SK-N-SH (cell line): ENCODE measurements at regions not wholly inside any gene's neighbourhood (a gene's known extent, or its start where the extent isn't known, plus 50 kb on each side); places are given as distances from the start of the nearest gene placed in this dataset.

Experiments used
- CTCF ChIA-PET: fragments of 300-600, 350-600 bp; formaldehyde crosslinking; extraction: SDS; loops from one replicate; lab custom pipeline; 2021; lab: Yijun Ruan, JAX
- POLR2A ChIA-PET: fragments of 350-600 bp; sonication (Branson Sonifier 250); formaldehyde crosslinking; extraction: SDS; loops from one replicate; lab custom pipeline; 2020; ENCODE audit warnings: antibody characterized with exemption, inconsistent platforms; lab: Yijun Ruan, JAX
- DNase-seq: peaks from one replicate; pipeline ENCODE4 v3.0.0; 2012
- H2AFZ ChIP-seq: fragments of 200-600 bp; sonication (generic); 2 replicates; pipeline ENCODE4 v1.8.1; 2016; ENCODE audit warnings: antibody characterized with exemption, mild to moderate bottlenecking, low read depth
- H3F3A ChIP-seq: fragments of 200-600 bp; sonication (generic); replicated peaks from 2 replicates; pipeline ENCODE3; 2016; ENCODE audit warnings: antibody characterized with exemption, mild to moderate bottlenecking; ENCODE audit not compliant: insufficient read depth
- H3K27ac ChIP-seq, 2 experiments: fragments of 200-500 bp in 1 of 2; fragments of 200-600 bp in 1 of 2; sonication (Bioruptor generic) in 1 of 2; sonication (generic), shearing (Covaris generic) in 1 of 2; 2 replicates each; pipeline versions ENCODE4 v1.5.1 to v1.6.1; 2014 to 2016; ENCODE audit warnings: low read depth in 2 of 2, inconsistent platforms in 1 of 2, low read length in 1 of 2, mild to moderate bottlenecking in 1 of 2, mixed read lengths in 1 of 2
- H3K27me3 ChIP-seq: fragments of 200-600 bp; sonication (generic), shearing (Covaris generic); 2 replicates; pipeline ENCODE4 v1.6.1; 2016; ENCODE audit warnings: mixed run types; ENCODE audit not compliant: insufficient read depth
- H3K36me3 ChIP-seq, 2 experiments: fragments of 200-500 bp in 1 of 2; fragments of 200-600 bp in 1 of 2; sonication (Bioruptor generic) in 1 of 2; sonication (generic) in 1 of 2; replicated peaks in 1 of 2; 2 replicates each; pipeline versions ENCODE3 to v1.5.1; 2014 to 2016; ENCODE audit warnings: low read length in 1 of 2, mild to moderate bottlenecking in 1 of 2; ENCODE audit not compliant: insufficient read depth in 2 of 2, control insufficient read depth in 1 of 2
- H3K4me1 ChIP-seq, 2 experiments: fragments of 200-500 bp in 1 of 2; fragments of 200-600 bp in 1 of 2; sonication (Bioruptor generic) in 1 of 2; sonication (generic), shearing (Covaris generic) in 1 of 2; 2 replicates each; pipeline versions ENCODE4 v1.5.1 to v1.6.1; 2014 to 2016; ENCODE audit warnings: low read depth in 1 of 2, low read length in 1 of 2, mixed run types in 1 of 2; ENCODE audit not compliant: insufficient read depth in 2 of 2, control insufficient read depth in 1 of 2
- H3K4me2 ChIP-seq: fragments of 200-600 bp; sonication (generic), shearing (Covaris generic); 2 replicates; pipeline ENCODE4 v1.6.1; 2017; ENCODE audit warnings: mixed run types
- H3K4me3 ChIP-seq, 2 experiments: fragments of 200-500 bp in 1 of 2; fragments of 200-600 bp in 1 of 2; sonication (Bioruptor generic) in 1 of 2; sonication (generic), shearing (Covaris generic) in 1 of 2; 2 replicates each; pipeline versions ENCODE4 v1.5.1 to v1.8.1; 2014 to 2016; ENCODE audit warnings: low read depth in 2 of 2, inconsistent platforms in 1 of 2, low read length in 1 of 2, mild to moderate bottlenecking in 1 of 2, mixed read lengths in 1 of 2, moderate library complexity in 1 of 2
- H3K79me2 ChIP-seq: fragments of 200-600 bp; sonication (generic); 2 replicates; pipeline ENCODE4 v1.8.1; 2017; ENCODE audit warnings: mild to moderate bottlenecking; ENCODE audit not compliant: insufficient read depth
- H3K9ac ChIP-seq: fragments of 200-600 bp; sonication (generic); 2 replicates; pipeline ENCODE4 v1.6.1; 2017; ENCODE audit warnings: mixed run types
- H3K9me2 ChIP-seq: fragments of 200-600 bp; sonication (generic); 2 replicates; pipeline ENCODE4 v1.6.1; 2017; ENCODE audit warnings: mixed run types
- H3K9me3 ChIP-seq: fragments of 200-600 bp; sonication (generic); 2 replicates; pipeline ENCODE4 v1.6.1; 2017; ENCODE audit warnings: mixed run types, mild to moderate bottlenecking, moderate library complexity
- H4K20me1 ChIP-seq: fragments of 200-600 bp; sonication (generic); 2 replicates; pipeline ENCODE4 v1.6.1; 2017; ENCODE audit warnings: mild to moderate bottlenecking, mixed run types; ENCODE audit not compliant: insufficient read depth
- FOSL2 ChIP-seq: IDR thresholded peaks from 2 replicates; pipeline ENCODE4 v1.4.0; 2012; ENCODE audit warnings: low read depth, mild to moderate bottlenecking, moderate library complexity, borderline replicate concordance
- FOXM1 ChIP-seq: IDR thresholded peaks from 2 replicates; pipeline ENCODE4 v1.4.0; 2012; ENCODE audit warnings: low read depth, mild to moderate bottlenecking
- GABPA ChIP-seq: IDR thresholded peaks from 2 replicates; pipeline ENCODE4 v1.4.0; 2012; ENCODE audit warnings: low read depth, mild to moderate bottlenecking
- JUND ChIP-seq: IDR thresholded peaks from 2 replicates; pipeline ENCODE4 v1.4.0; 2012
- MAX ChIP-seq: IDR thresholded peaks from 2 replicates; pipeline ENCODE4 v1.4.0; 2012; ENCODE audit warnings: low read depth
- MXI1 ChIP-seq: IDR thresholded peaks from 2 replicates; pipeline ENCODE4 v1.6.1; 2012; ENCODE audit warnings: mild to moderate bottlenecking, low read depth, low read length, improper control_type of control experiment
- NFIC ChIP-seq: IDR thresholded peaks from 2 replicates; pipeline ENCODE4 v1.4.0; 2012; ENCODE audit warnings: borderline replicate concordance
- POLR2AphosphoS5 ChIP-seq: IDR thresholded peaks from 2 replicates; pipeline ENCODE4 v1.6.1; 2012; ENCODE audit warnings: low read depth, low read length
- RAD21 ChIP-seq: IDR thresholded peaks from 2 replicates; pipeline ENCODE4 v1.6.1; 2012; ENCODE audit warnings: mild to moderate bottlenecking, low read length
- RCOR1 ChIP-seq: fragments of 150-350 bp; IDR thresholded peaks from 2 replicates; pipeline ENCODE4 v1.6.1; 2017; ENCODE audit warnings: antibody characterized with exemption, low read length
- REST ChIP-seq: IDR thresholded peaks from 2 replicates; pipeline ENCODE4 v1.6.1; 2012; ENCODE audit warnings: mild to moderate bottlenecking, low read depth, low read length, moderate library complexity
- RFX5 ChIP-seq: IDR thresholded peaks from 2 replicates; pipeline ENCODE4 v1.6.1; 2012; ENCODE audit warnings: mild to moderate bottlenecking, improper control_type of control experiment, low read length
- RXRA ChIP-seq: IDR thresholded peaks from 2 replicates; pipeline ENCODE4 v1.4.0; 2012; ENCODE audit warnings: low read depth, mild to moderate bottlenecking, borderline replicate concordance
- SMC3 ChIP-seq: IDR thresholded peaks from 2 replicates; pipeline ENCODE4 v1.6.1; 2012; ENCODE audit warnings: low read depth, low read length, improper control_type of control experiment
- TAF1 ChIP-seq: IDR thresholded peaks from 2 replicates; pipeline ENCODE4 v1.6.1; 2012; ENCODE audit warnings: low read depth, mild to moderate bottlenecking, low read length, moderate library complexity, borderline replicate concordance
- TCF12 ChIP-seq: IDR thresholded peaks from 2 replicates; pipeline ENCODE4 v1.4.0; 2012
- YY1 ChIP-seq: IDR thresholded peaks from 2 replicates; pipeline ENCODE4 v1.4.0; 2012; ENCODE audit warnings: low read depth, mild to moderate bottlenecking
- WGBS: methylation state at CpG from one replicate; pipeline ENCODE4 v1.1.6; 2017; ENCODE audit warnings: low lambda C conversion rate; 5-methylcytosine and 5-hydroxymethylcytosine counted together

- no peak overlapping the region for H3K4me3 ChIP-seq
- H3F3A ChIP-seq, result no peaks in the 10 kb centered on the region
- H3K27me3 ChIP-seq, result no peaks in the 10 kb centered on the region
- H3K9me3 ChIP-seq, result no peaks in the 10 kb centered on the region
- no peaks in the 10 kb centered on the region for H3K79me2 ChIP-seq
- H2AFZ ChIP-seq, result no peak overlapping the region
- DNase-seq, result no peak
- ChIA-PET POLR2A (no interaction called here), CTCF (no interaction called here)
- no peaks in the 10 kb centered on the region for H4K20me1 ChIP-seq
- no peaks in the 10 kb centered on the region; a peak in 1 of 4 replicates for H3K4me1 ChIP-seq
- H3K9ac ChIP-seq, result no peak overlapping the region
- TF ChIP-seq SMC3 (no peak), JUND (no peak), TAF1 (no peak), YY1 (no peak)
- H3K4me2 ChIP-seq, result no peak overlapping the region
- no peaks in the 10 kb centered on the region for H3K36me3 ChIP-seq
- H3K27ac ChIP-seq, result no peak overlapping the region
- no peaks in the 10 kb centered on the region for H3K9me2 ChIP-seq
Measured at GRCh38 chr5:17434982-17435381, 63.0 kb upstream of the TAF11L2 start.

- Histone ChIP-seq H3K27me3 (no peaks in the 10 kb centered on the region), H3K9me2 (no peaks in the 10 kb centered on the region), H3K4me3 (no peak overlapping the region; a peak in 1 of 4 replicates), H2AFZ (no peak overlapping the region)
- CTCF ChIA-PET, result no interaction called here
- TF ChIP-seq TAF1 (no peak), GABPA (no peak), REST (no peak)
- TF ChIP-seq, all 33 proteins: peak for 0
- H3F3A ChIP-seq, result no peaks in the 10 kb centered on the region
- POLR2A ChIA-PET, result no interaction called here
- no peak overlapping the region for H3K9ac ChIP-seq
- H3K36me3 ChIP-seq, result no peaks in the 10 kb centered on the region
- no peaks in the 10 kb centered on the region for H3K79me2 ChIP-seq
- no peaks in the 10 kb centered on the region for H3K9me3 ChIP-seq
- no peak overlapping the region for H3K4me2 ChIP-seq
- DNase-seq, result no peak
- no peaks in the 10 kb centered on the region; a peak in 1 of 4 replicates for H3K4me1 ChIP-seq
- H4K20me1 ChIP-seq, result no peaks in the 10 kb centered on the region
- WGBS, result 67% methylated on average over 4 of the region's 4 CpGs
- no peak overlapping the region for H3K27ac ChIP-seq
Measured at GRCh38 chr5:17436350-17436749, 61.7 kb upstream of the TAF11L2 start.

DNA sequence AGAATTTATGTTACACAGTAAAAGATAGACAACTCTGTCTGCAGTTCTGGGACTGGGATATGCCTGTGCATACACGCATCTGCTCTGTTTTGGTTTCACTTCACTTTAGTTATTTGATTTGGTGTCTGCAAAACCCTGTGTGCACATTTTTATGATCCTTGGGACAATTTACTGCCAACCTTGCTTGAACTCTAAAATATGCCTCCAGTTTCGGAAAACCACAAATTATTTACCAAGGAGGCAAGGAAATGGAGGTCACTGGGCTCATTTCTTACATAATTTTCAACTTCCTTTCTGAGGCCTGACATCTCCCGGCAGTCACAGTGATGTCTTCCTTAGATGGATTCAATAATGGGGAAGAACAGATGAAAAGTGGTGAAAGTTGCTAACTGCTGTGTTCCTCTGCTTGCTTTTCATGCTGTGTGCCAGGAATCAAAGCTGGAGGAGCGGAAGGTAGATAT is 61.2 kb upstream of the TAF11L2 start:
- H3K27ac ChIP-seq, result no peak overlapping the region
- H3K9ac ChIP-seq, result no peak overlapping the region
- 61% methylated on average over 4 of the region's 4 CpGs for WGBS
- no peaks in the 10 kb centered on the region for H3F3A ChIP-seq
- H3K9me3 ChIP-seq, result no peaks in the 10 kb centered on the region
- ChIA-PET CTCF (no interaction called here), POLR2A (no interaction called here)
- H3K4me3 ChIP-seq, result no peak overlapping the region; a peak in 1 of 4 replicates
- no peak overlapping the region for H3K4me2 ChIP-seq
- H3K79me2 ChIP-seq, result no peaks in the 10 kb centered on the region
- H4K20me1 ChIP-seq, result no peaks in the 10 kb centered on the region
- H3K9me2 ChIP-seq, result no peaks in the 10 kb centered on the region
- H3K36me3 ChIP-seq, result no peaks in the 10 kb centered on the region
- H2AFZ ChIP-seq, result 0 out of 2 replicates have a peak overlapping the region, but pooled peaks have one; percentile 56
- no peaks in the 10 kb centered on the region; a peak in 1 of 4 replicates for H3K4me1 ChIP-seq
- no peaks in the 10 kb centered on the region for H3K27me3 ChIP-seq
- DNase-seq, result no peak
- no peak for TF ChIP-seq POLR2AphosphoS5
- no peak for TF ChIP-seq GABPA
- TF ChIP-seq RFX5, result no peak
- TF ChIP-seq TCF12, result no peak
- no peak for TF ChIP-seq REST
- TF ChIP-seq RAD21, result no peak
- TF ChIP-seq NFIC, result no peak
- no peak for TF ChIP-seq MAX
- no peak for TF ChIP-seq RXRA
- TF ChIP-seq RCOR1, result no peak
- TF ChIP-seq TAF1, result no peak
- TF ChIP-seq MXI1, result no peak
- TF ChIP-seq FOXM1, result no peak
- no peak for TF ChIP-seq FOSL2
